Fibroblast of pulmonary artery (primary cell): ENCODE measurements at regions not wholly inside any gene's neighbourhood (a gene's known extent, or its start where the extent isn't known, plus 50 kb on each side); places are given as distances from the start of the nearest gene placed in this dataset.

ENCODE experiments used
- DNase-seq: peaks from one replicate; pipeline ENCODE4 v3.0.0-alpha.2; 2010; ENCODE audit warnings: low read depth
- H3K4me3 ChIP-seq: replicated peaks from 2 replicates; pipeline ENCODE4 v1.5.1; 2011; ENCODE audit warnings: low read depth, mild to moderate bottlenecking, control low read depth, low read length, moderate library complexity
- CTCF ChIP-seq: IDR thresholded peaks from 2 replicates; pipeline ENCODE4 v1.5.1; 2011; ENCODE audit warnings: mild to moderate bottlenecking, control low read depth, low read length, inconsistent platforms; ENCODE audit errors: missing control alignments

DNA sequence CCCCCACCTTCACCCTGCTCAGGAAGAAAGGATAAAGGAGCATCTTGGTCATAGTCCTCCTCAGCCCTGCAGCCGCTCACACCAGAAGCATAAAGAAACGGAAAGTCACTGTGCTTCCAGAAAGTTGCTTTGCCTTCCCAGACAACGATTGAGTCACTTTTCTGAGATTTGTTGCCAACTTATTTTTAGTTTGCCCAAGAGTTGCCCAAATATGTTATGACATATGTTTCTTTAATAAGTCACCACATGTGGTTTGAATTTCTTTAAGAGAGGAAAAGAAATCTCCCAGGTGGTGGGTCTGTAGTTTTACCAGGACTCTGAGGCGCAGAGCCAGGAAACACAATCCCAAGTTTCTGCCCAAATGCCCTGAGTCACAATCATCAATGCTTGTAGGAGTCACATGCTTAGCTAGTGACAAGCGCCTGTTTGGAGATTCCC is 63.4 kb upstream of the LRCH1 start:
- H3K4me3 ChIP-seq, result no peak overlapping the region
- DNase-seq, result peak; percentile 82
- TF ChIP-seq CTCF, result no peak

DNA sequence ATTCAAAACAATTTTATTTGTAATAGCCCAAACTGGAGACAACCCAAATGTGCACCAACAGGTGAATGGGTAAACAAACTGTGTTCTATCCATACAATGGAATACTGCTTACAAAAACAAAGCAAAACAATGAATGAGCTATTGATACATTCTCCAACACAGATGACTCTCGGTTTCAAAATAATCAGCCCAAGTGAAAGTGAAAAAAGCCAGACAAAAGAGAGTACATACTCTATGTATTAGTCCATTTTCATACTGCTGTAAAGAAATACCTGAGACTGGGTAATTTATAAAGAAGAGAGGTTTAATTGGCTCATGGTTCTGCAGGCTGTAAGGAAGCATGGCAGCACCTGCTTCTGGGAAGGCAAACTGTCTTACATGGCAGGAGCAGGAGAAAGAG is 65.2 kb upstream of the LRCH1 start:
- no peak overlapping the region for H3K4me3 ChIP-seq
- DNase-seq, result no peak
- no peak for TF ChIP-seq CTCF

DNA sequence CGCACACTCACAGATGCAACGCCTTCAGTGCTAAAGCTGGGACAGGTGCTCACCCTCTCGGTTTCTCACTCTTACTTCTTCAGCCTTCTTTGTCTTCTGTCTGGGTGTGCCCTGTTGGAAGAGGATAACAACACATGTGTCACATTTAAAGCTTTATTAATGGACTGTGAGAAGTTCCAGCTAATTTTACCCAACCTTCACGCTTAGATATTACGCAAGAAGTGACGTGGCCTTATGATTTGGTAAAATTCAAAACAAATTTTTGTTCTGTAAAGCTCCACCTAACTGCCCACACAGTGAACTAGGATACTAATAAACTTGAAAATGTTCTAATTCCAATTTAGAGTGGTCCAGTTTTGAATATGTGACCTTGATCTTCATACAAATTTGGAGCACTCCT is 66.7 kb upstream of the LRCH1 start:
- no peak for TF ChIP-seq CTCF
- no peak for DNase-seq
- H3K4me3 ChIP-seq, result no peak overlapping the region

- no peak for DNase-seq
- no peak for TF ChIP-seq CTCF
- no peak overlapping the region for H3K4me3 ChIP-seq
These were observed 68.4 kb upstream of the LRCH1 start for GRCh38 chr13:46484561-46484960.

DNA sequence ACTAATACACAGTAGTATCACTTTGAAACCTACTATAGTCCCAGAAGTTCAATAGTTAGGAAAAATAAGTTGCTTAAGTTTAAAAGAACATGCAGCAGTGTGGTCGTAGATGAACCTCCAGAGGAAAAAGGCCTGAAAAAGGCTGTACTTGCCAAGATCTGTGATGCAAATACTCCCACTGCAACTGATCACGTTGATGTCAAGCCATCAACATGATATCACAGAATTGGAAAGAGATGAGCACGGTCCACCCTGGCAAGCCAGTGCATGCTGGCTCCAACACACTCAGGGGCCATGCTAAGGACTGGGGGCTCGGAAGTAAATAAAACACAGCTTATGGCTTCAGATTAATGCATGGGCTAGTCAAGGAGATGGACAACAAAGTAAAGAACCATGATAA is 71.8 kb upstream of the LRCH1 start:
- no peak for TF ChIP-seq CTCF
- DNase-seq, result no peak
- no peak overlapping the region for H3K4me3 ChIP-seq

DNA sequence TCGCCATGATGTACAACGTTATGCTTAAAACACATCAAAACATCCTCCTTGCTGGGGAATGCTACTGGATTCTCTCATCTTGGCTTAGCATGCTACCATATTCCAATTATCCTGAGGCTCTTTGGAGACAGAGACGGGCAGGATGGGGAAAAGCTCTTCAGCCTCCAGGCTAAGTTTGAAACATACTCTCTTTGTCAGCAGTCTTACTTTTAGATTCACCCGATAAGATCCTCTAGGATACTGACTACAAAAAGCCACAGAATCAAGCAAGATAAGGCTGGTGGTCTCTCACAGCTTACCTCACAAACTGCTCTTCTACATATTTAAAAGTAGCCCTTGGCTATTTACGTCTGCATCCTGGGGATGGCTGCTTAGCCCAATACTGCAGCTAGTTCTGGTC is 72.8 kb upstream of the LRCH1 start:
- DNase-seq, result no peak

More for the DNA sequence above, 72.8 kb upstream of the LRCH1 start:
- no peak overlapping the region for H3K4me3 ChIP-seq
- TF ChIP-seq CTCF, result no peak
